HG02981 (cell line): ENCODE measurements at regions not wholly inside any gene's neighbourhood (a gene's known extent, or its start where the extent isn't known, plus 50 kb on each side); places are given as distances from the start of the nearest gene placed in this dataset.

Experiments
- ATAC-seq: cut with Tn5 transposase; IDR thresholded peaks from one replicate; pipeline ENCODE4 v1.9.1; 2021; ENCODE audit warnings: mild to moderate bottlenecking, moderate library complexity; ENCODE audit not compliant: unreplicated experiment

DNA sequence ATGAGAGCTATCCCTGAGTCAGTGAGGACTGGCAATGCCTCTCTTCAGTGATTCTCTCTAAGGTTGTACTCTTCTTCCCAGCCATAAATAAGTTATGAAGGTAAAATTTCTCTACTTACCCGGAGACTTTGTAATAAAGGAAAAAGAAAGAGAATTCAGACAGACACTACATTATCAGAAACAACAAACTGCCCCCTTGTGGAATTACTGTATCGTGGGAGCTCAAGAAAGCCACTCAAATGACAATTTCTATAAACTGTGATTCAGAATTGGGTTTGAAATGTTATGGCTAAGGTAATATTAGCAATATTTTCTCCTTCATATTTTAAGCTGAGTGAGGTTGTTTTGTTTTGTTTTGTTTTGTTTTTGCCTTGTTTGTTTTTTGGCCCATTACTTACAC is 155.8 kb upstream of the TANK start:
- no peak for ATAC-seq

DNA sequence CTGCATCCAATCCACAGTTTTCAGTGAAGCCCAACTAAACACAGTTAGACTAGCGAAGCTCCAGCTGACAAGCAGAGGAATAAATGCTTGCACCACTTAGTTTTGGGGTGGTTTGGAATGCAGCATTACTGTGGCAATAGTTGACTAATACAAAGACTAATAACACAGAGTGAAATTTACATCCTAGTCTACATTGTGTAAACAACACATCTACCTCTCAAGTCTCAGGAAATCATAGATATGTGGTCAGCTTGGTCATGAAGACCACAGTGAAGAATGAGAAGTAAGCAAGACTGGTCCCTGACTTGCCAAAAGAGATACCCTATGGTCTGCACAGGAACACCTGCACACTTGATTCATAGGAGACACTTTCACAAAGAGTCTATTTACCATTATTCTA is 155.1 kb upstream of the TANK start:
- no peak for ATAC-seq

DNA sequence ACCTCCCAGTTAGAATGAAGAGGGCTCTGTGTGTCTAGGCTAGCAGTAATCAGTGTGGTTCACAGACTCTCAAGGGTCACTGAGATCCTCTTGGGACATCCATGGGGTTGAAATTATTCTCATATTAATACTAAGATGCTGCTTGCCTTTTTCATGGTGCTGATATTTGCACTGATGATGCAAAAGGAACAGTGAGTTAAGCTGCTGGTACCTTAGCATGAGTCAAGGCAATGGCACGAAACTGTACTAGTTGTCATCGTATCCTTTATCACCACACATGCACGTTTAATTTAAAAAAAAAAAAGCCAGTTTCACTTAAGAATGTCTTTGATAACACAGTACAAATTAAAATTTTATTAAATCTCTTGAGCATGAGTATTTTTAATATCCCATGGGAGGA is 151.9 kb upstream of the TANK start:
- ATAC-seq, result no peak

DNA sequence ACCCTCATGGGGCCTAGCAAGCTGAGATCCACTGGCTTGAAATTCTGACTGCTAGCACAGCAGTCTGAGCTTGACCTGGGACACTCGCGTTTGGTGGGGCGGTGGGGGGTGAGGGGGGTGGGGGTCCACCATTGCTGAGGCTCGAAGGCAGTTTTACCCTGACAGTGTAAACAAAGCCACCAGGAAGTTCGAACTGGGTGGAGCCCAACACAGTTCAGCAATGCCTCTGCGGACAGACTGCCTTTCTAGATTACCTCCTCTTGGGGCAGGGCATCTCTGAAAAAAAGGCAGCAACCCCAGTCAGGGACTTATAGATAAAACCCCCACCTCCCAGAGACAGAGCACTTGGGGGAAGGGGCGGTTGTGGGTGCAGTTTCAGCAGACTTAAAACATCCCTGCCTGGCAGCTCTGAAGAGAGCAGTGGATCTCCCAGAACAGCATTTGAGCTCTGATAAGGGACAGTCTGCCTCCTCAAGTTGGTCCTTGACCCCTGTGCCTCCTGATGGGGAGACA is 149.7 kb upstream of the TANK start:
- no peak for ATAC-seq

DNA sequence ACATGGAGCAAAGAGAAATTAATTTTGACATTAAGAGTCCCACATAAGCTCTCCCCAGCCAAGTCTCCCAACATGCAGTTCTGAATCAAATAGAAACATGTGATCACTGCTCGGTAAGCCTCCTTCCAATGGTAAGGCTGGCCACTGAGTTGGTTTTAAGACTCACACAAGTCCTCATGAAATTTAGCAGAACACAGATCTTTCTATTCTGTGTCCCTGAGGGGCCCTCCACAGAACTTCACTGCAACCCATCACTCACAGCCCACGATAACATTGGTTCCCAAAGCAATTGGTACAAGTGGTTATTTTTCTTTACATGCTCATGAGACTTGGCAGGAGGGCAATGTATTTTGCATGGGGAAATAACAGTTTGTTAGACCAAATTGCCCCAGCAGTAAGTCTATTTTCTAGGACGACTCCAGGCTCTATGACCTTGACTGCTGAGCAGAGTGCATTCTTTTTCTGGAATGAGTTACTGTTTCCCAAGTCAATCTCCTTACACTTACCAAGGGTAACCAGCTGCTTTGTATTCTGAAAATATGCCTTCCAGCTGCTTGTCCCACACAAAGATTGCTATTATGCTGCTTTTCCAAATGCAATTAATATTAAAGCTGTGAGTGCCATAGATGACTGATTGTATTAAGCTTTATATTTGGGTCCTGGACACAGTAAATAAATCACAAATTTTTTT is 142.3 kb upstream of the TANK start:
- no peak for ATAC-seq

DNA sequence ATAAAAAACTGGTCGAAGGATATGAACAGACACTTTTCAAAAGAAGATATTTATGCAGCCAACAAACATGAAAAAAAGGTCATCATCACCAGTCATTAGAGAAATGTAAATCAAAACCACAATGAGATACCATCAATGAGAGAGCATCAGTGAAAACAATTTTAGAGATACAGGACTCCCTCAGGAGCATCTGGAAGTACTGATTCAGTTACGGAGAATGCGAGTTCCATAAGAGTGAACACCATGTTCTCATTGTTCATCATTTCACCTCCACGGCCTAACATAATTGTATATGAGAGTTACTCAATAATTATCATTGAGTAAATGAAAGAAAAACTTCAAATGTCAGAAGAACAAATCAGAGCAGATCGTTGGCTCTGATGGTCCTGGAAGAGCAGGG is 140.9 kb upstream of the TANK start:
- no peak for ATAC-seq

DNA sequence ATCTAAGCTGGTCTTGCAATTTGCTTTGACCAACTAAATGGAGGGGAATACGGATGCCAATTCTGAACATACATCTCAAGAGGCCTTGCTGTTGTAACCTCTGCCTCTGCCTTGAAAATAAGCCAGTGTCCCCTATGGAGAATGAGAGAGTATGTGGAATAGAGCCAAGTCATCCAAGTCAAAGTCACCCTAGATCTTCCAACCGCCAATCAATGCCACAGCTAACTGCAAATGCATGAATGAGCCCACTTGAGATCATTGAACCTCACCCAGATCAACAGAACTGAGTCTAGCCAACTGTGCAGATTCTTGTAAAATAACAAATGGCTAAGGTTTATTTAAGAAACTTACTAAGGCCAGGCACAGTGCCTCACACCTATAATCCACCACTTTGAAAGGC is 139.8 kb upstream of the TANK start:
- ATAC-seq, result no peak

DNA sequence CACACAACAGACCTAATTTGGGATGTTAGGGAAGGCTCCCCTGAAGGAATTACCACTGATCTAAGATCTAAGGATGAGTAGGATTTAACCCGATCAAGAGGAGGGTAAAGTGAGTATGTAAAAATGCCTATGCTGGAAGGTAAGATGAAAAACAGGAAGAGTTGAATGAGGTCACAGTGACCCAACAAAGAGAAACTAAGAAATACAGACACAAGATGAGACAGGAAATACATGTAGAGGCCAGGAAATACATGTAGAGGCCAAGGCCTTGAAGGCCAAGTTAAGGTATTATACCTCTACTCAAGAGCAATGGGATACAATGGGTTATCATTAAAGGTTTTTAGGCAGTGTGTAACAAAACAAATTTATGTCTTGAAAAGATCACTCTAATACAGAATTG is 131.6 kb upstream of the TANK start:
- no peak for ATAC-seq

DNA sequence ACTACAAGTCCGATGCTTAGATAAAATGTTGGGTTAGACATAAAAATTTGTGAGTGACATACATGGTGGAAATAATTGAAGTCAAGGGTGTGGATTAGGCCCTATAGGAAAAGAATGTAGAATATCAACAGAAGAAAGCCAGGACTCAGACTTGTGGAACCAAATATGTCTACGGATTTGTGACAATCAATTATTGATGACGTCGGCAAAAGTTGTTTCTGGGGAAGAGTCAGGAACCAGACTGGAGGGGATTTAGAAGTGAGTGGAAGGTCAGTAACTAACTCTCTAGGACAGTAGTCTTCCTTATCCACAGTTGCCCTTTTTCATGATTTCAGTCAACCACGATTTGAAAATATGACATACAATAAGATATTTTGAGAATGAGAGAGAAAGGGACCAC is 130.9 kb upstream of the TANK start:
- no peak for ATAC-seq

DNA sequence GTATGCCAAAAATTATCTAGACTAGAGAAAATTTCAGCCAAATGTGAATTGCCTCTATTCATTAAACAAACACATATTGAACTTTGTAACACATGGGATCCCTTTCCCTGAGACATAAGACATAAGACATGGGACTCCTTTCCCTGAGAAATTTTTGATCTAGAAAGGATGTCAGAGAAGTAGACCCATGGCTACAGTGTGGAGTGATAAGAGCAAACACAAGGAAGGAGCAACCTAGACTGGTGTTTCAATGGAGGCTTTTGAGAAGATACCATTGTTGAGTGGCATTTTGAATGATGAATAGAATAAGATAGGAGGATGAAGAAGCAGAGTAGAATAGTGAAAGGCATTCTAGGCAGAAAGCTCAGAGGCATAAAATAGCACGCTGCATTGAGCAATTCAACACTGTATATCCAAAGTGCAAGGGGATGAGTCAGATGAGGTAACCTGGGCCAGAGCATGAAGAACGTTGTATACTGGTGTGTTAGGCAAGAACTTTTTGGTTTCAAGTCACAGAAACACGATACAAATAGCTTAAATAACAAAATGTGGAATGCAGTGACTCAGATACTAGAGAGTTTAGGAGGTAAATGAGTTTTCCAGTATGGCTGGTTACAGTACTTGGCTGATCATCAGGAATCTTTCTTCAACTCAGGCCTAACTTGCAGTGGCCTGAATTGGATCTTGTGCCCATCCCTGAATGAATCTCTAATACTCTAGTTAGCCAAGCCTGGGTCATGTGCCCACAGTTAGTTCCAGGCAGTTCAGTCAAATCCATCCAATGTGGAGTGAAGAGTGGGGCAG is 129.8 kb upstream of the TANK start:
- no peak for ATAC-seq

DNA sequence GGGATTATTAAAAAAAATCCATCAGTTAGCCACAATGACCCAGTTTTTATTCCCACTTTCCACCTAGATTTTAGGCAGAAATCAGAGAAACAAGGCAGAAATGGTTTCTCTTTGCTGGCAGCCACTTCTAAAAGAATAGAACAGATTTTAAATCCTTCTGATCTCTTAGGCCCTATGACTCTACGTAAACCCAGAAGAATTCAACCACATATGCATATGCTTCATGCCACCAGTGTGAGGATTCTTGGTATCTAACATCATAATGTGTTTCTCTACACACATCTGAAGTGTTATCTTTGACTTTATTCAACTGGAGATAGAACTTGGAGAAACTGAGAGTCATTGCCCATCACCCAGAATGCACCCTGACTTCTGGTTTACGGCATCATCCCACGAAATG is 128.7 kb upstream of the TANK start:
- ATAC-seq, result no peak

DNA sequence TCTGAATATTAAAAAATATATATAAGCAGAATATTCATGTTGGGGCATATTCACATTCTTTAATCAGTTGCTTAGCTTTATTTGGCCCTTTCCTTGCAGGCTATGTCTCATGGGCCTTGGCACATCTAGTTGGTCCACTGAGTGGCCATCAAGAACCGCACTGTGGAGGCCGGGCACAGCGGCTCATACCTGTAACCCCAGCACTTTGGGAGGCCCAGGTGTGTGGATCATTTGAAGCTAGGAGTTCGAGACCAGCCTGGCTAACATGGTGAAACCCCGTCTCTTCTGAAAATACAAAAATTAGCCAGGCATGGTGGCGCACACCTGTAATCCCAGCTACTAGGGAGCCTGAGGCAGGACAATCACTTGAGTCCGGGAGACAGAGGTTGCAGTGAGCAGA is 127.6 kb upstream of the TANK start:
- ATAC-seq, result no peak

DNA sequence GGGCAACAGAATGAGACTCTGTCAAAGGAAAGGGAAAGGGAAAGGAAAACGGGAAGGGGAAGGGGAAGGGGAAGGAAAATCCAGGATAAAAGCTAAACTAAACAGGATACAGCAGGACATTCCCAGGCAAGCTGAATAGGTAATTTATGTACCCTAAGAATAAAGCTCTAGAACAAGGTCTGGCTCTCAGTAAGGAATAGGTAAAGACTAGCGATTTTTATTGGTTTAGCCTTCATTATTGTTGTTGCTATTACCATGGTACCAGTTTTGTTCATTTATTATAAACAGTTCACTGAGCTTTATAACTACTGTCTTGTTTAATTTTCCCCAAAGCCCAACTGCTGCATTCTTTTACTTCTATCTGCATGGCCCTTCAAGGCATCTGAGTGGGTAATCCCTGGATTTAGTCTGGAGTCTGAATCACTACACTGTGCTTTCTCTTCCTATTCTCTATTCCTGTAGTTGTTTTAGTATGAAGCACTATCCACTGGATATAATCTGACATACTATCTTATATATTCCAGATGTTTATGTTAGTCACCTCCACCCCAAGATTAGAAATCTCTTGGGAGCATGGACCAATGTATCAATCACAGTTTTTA is 127.1 kb upstream of the TANK start:
- ATAC-seq, result no peak

DNA sequence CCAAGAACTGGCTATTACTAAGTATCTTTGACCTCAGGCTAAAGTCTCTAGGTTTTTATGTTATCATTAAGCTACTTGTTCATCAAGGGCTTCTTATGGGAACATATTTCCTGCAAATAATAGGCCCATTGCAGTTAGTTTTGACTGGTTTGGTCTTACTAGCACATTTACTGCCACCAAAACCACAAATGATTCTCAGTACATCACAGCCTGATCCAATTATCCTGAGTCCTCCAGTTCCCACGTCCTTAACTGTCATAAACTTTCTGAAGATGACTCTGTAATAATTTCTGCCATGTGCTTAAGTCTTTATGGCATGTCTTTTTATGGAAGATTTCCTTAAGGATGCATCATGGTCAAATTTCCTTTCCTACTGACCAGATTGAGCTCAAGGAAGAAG is 123.3 kb upstream of the TANK start:
- ATAC-seq, result no peak

DNA sequence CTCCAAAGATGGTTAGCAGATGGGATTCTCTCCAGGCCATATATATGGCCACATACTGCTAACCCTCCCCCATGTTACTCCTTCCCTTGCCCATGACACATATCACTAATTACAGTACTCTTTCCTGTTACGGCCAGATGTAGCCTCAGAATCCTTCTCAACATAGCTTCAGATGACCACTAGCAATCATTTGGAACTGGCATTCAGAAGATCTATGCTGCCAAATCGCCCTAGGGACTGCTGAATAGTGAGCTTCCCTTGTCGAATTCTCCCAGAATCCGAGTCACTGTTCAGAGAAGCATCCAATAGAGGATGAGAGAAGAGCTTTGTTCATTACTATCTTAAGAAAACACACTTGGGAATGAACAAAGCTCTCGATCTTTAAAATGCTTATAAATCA is 121.2 kb upstream of the TANK start:
- no peak for ATAC-seq

DNA sequence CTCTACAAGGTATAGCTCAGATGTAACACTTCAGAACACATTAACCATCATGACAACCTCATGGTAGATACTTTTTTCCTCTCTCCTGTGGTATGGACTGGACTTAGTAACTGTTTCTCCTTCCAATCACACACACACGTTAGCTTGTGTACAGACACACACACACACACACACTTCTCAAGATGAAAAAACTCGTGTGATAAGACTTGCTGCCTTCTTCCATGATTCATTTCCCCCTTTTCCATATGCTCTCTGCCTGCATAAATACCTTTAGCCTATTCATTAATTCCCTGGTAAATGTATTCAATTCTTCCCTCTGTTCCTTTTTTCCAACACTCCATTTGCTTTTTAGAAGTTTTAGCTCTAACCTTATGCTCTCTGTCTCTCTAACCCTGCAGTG is 118.9 kb upstream of the TANK start:
- no peak for ATAC-seq

DNA sequence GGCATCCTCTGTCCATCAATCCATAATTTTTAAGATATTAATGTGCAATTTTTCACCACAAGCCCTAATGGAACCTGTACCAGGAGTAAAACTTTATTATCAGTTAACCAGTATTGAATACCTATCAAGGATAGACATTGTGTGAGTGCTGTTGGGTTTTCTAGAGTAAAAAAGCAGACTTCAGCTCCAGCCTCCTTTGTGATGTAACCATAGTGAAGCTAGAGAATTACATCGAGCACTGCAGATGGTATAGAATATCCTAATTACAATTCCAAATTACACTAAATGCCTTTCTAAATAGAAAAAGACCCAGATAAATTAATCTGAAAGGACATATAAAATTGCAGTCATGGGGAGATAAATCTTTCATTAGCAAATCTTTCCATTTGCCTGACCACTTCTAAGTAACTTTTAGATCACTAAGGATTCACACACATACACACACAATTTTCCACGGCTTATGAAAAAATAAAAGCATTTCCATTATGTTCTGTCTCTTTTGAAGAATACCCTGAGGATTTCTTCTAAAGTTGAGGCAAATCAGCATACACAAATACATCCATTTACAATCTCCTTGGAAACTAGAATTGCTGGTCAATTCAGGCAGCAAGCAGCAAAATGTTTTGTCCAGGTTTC is 117.1 kb upstream of the TANK start:
- ATAC-seq, result no peak

DNA sequence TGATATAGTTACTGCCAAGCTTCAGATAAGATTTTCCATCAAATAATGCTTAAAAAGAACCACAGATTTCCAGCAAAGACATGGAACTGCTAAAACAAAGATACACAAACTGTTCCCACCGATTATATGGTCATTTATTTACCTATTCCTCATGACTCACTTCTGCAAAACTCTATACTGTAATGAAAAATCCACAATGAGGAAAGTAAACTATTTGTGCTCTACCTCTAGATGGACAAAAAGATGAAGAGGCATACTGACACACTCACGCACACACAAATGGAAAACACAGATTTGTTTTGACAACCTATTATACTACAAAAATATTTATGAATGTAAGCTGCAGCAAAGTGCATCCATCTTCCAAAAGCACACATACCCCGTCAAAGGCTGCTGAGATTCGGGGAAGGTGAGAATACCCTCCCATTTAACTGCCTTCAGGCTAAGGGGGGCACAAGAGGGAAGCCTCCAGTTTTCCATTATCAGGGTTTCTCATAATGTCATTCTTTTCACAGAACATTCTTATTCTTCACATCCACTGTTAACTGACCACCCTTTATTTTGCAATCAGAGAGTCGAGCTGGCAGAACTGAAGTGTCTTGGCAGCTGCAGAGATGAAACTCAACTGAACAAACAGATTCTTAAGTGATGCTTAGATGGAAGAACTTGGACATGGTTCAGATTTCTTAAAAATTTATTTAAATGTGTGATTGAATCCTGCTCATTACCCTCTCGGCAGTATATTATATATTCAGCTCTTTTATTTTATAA is 115.9 kb upstream of the TANK start:
- no peak for ATAC-seq

DNA sequence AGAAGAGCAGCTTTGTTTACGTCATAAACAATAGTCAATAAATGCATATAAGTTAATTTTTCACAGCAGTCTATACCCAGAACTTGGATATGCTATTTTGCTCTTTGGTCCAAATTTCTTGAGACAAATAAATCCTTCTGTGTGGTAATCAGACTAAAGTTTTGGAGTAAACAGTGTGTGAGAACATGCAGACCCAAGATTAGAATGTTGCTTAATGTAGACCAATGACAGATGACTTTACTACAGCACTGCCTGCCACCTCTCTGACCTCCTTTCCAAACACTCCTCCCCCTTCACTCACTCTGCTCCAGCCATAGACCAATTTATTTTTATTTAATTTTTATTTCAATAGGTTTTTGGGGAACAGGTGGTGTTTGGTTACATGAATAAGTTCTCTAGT is 115.3 kb upstream of the TANK start:
- ATAC-seq, result no peak

DNA sequence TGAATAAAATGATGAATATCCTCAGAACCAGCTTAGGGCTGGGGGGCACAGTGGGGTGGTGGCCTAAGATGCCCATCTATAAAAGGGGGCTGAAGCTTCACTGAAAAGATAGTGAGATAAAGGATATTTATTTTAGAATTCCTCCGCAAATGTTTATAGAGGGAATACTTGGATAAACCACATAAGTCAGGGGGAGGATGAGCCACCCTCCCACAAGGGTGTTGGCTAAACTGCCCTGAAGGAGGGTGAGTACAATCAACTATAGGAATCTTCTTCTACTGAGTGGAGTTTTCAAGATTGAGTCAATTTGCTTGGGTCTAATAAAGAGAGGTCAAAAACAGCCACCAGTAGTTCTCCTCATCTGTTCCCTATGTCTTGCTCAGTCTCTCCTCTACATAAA is 114.5 kb upstream of the TANK start:
- no peak for ATAC-seq

DNA sequence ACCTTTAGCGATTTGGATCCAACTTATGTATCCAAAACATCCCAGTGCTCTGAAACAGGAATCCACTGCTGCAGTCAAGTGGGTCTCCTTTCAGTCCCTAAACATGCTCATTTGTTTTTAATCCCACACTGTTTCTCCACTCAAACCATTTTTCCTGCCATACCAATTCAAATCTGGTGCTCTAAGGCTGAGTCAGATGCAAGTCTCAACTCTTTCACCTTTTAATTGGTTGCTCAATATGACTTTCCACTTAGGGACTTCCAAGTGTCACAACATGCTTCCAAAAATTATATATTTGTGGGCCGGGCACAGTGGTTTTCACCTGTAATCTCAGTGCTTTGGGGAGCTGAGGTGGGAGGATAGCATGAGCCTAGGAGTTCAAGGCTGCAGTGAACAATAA is 113.4 kb upstream of the TANK start:
- ATAC-seq, result no peak
